GM12892 (cell line): ENCODE measurements at regions not wholly inside any gene's neighbourhood (a gene's known extent, or its start where the extent isn't known, plus 50 kb on each side); places are given as distances from the start of the nearest gene placed in this dataset.

Experiments used
- DNase-seq: peaks from one replicate; pipeline ENCODE4 v3.0.0; 2011; ENCODE audit not compliant: insufficient read length
- FAIRE-seq: peaks from 2 replicates; lab custom pipeline; 2011; peaks lifted over from hg19 to GRCh38; lab: Jason Lieb, UNC
- POLR2A ChIP-seq: IDR thresholded peaks from 2 replicates; pipeline ENCODE4 v1.6.1; 2011; ENCODE audit warnings: low read depth, low read length, control low read depth
- POLR2AphosphoS5 ChIP-seq: IDR thresholded peaks from 2 replicates; pipeline ENCODE4 v1.6.1; 2011; ENCODE audit warnings: low read depth, low read length, control low read depth
- TAF1 ChIP-seq: IDR thresholded peaks from 2 replicates; pipeline ENCODE4 v1.6.1; 2011; ENCODE audit warnings: low read depth, mild to moderate bottlenecking, control low read depth, low read length, borderline replicate concordance

- TF ChIP-seq POLR2A (no peak), POLR2AphosphoS5 (no peak), TAF1 (no peak)
- FAIRE-seq = no peak
- no peak for DNase-seq
Measured at GRCh38 chr2:16043627-16044026, 103.3 kb downstream of the MYCN start.

GRCh38 chr2:16043192-16043591 is 102.8 kb downstream of the MYCN start:
- no peak for DNase-seq
- TF ChIP-seq TAF1 = no peak
- TF ChIP-seq POLR2A = no peak
- TF ChIP-seq POLR2AphosphoS5 = no peak
- FAIRE-seq = no peak

DNA sequence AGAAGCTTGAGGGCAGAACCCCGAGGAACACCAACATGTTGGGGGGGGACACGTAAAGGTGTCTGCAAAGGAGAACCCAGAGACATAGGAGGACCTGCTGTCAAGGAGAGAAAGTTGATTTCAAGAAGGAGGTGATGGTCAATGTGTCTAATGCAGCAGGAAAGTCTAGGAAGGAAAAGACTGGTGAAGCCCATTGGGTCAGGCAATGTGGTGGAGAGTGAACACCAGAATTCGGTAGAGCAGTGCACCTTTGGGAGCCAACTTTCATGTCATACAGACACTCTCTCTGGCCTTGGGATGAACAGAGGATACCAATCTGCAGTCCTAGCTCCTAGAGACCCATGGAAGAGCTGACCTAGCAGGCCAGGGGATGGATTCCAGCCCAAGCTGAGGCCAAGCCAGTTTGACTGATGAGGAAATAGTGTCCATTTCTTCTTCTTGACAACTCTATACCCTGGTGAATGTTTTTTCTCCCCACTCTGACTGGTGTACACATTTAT is 101.9 kb downstream of the MYCN start:
- no peak for FAIRE-seq

DNA sequence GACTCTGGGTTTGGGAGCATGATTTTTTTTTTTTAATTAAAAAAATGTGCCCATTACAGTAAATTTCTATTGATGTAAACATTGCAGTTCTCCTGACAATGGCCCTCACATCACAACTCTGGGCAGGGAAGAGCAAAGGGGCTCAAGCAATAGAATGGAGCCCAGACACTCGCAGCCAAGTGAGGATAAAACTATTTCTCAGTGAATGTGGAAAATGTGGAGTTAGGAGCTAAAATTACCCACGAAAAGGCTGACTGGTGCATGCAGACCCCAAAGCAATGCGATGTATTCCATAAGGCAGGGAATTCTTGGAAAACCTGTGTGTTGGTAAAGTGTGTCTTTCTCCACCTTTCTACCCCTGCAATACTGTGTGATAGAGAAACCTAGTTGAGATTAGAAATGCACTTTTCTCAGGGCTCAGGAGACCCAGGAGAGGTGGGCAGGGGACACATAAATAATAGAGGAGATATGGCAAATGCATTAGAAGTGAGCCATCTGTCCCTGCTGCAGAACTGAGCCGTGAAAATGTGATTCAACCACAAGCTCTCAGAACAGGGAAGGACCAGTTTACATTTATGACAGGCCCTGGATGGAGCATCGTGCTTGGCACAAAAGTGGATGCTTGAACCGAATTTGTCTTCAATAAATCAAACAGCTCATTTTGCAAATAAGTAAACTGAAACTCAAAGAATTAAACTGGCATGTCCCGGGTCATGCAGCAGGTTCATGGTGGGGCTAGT is 100.1 kb downstream of the MYCN start:
- TF ChIP-seq TAF1 (no peak), POLR2A (no peak), POLR2AphosphoS5 (no peak)
- FAIRE-seq (no peak), DNase-seq (no peak)

More for the DNA sequence above, 101.9 kb downstream of the MYCN start:
- no peak for TF ChIP-seq POLR2A
- no peak for TF ChIP-seq POLR2AphosphoS5
- TF ChIP-seq TAF1 = no peak
- no peak for DNase-seq

DNA sequence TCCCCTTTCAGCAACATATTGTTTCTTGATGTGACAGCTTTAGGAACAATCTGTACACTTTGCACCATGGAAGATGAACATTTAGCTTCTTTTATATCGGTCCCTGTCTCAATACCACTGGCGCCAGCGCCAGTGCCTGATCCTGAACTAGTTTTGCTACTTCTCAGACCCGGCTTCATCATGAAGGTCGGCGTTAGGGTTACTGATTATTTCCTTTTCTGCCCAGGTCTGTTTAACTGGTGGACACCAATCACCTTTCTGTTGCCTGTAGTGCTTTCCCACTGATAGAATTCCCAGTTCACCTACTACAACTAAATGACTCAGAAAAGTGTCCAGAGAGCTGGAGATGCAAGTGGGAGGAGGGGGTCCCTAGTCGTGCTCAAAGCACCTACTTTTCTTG is 99.5 kb downstream of the MYCN start:
- DNase-seq (no peak), FAIRE-seq (no peak)
- TF ChIP-seq POLR2A (no peak), POLR2AphosphoS5 (no peak), TAF1 (no peak)

GRCh38 chr2:16039055-16039454 is 98.7 kb downstream of the MYCN start:
- TF ChIP-seq TAF1 = no peak
- TF ChIP-seq POLR2A = no peak
- no peak for TF ChIP-seq POLR2AphosphoS5
- FAIRE-seq (no peak), DNase-seq (no peak)

GRCh38 chr2:16038621-16039020 is 98.3 kb downstream of the MYCN start:
- FAIRE-seq (no peak), DNase-seq (no peak)
- TF ChIP-seq TAF1 = no peak
- no peak for TF ChIP-seq POLR2AphosphoS5
- no peak for TF ChIP-seq POLR2A

DNA sequence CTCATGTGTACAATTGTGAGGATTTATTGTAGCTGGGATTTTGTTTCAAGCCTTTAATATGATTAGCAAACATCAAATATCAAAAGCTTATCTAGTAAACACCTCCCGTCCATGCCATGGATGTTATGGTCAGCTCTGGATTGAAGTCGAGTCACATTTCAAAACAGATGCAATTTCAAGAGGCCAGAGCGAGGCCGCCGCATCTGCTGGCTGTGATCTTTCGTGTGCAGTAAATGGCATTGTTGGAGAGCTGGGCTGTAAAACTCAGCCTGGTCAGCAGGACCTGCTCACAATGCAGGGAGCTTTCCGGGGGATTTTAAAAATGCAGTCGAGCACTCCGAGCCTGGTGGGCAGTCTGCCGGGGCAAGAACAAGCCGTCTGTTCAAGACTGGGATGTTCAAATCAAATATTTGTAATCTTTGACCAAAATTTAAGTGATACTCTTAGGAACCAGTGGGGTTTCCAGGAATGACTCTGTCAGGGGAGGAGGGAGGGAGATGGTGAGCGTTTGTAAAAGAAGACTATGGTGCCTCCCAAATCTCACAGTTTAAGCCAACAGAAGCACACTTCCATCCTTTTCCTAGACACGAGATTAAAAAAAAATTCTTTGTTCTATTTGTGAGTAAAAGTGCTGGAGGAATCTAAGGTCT is 97.6 kb downstream of the MYCN start:
- no peak for DNase-seq

DNA sequence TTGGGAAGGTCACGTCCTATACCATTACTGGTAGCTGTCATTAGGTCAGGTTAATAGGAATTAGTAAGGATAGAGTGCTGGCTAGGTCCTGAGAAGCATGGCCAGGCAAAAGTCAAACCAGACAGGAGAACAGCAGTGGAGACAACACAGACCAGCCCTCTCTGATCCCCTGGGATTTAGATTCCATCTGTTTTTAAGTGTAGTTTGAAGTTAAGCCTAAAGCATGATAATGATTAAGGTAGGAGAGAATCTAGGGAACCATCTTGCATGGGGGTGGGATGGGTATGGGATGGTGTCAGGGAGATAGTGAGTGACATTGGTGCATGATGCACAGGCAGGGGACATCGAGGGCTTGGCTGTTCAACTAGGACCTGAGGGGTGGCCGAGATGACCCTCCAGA is 96.6 kb downstream of the MYCN start:
- no peak for TF ChIP-seq POLR2AphosphoS5
- TF ChIP-seq POLR2A = no peak
- TF ChIP-seq TAF1 = no peak
- FAIRE-seq (no peak), DNase-seq (no peak)

More for the DNA sequence above, 97.6 kb downstream of the MYCN start:
- no peak for TF ChIP-seq POLR2A
- no peak for TF ChIP-seq POLR2AphosphoS5
- TF ChIP-seq TAF1 = no peak
- FAIRE-seq = no peak

DNA sequence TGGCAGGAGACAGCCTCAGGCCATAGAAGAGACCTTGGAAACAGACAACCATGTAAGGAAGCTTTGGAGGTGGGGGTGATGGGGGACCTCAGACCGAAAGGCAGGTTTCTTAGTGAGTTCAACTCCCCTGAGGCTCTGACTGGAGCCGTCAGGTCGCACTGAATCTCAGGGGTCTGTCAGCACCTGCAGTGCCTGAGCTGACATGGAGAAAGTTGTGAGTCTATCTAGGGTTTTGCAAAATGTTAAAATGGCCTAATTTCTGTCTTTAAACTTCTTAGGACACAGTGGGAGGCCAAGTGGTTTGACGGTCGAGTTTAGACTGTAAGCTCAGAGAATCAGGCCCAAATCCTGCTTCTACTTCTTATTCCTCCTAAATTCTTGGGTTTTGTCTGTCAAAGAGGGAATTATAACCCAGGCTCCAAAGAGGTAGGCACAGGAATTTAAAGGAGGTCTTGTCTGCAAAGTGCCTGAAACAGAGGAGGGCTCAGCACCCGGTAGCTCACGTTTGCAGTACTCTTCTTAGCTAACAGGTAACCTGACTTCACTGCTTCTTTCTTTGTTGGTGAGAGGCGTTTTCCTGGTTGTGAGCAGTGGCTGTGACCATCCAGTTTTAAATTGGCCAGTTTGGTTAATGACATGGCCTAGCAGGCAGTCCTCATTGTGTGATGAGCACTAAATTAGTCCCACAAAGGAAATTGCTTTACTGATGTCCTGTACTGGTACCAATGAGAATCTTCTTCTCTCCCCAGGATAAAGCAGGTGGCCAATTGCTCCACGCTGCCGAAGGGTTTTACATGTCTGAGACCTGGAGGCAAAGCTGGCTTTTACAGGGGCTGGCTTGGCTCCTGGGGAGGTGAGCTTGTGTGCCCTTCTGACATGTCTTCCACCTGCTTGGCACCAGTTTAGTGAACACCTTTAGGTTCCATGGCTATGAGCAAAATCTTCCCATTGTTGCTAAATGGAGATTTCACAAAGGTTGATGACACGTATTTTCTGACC is 95.7 kb downstream of the MYCN start:
- no peak for FAIRE-seq
- TF ChIP-seq POLR2AphosphoS5 = no peak
- TF ChIP-seq POLR2A = no peak
- no peak for TF ChIP-seq TAF1

GRCh38 chr2:16034975-16035746 is 94.8 kb downstream of the MYCN start:
- DNase-seq (no peak), FAIRE-seq (no peak)
- TF ChIP-seq TAF1 (no peak), POLR2A (no peak), POLR2AphosphoS5 (no peak)

More for the DNA sequence above, 95.7 kb downstream of the MYCN start:
- no peak for DNase-seq
